SK-N-SH (cell line): ENCODE measurements at regions not wholly inside any gene's neighbourhood (a gene's known extent, or its start where the extent isn't known, plus 50 kb on each side); places are given as distances from the start of the nearest gene placed in this dataset.

Experiments
- CHD2 ChIP-seq: fragments of 150-350 bp; IDR thresholded peaks from 2 replicates; pipeline ENCODE4 v1.6.1; 2018; ENCODE audit warnings: low read length; ENCODE audit not compliant: partially characterized antibody
- CTCF ChIP-seq: fragments of 200-600 bp; sonication (generic); IDR thresholded peaks from 2 replicates; pipeline ENCODE4 v1.6.1; 2017; ENCODE audit warnings: antibody characterized with exemption, mild to moderate bottlenecking, moderate library complexity
- GATA2 ChIP-seq: sonication (generic); formaldehyde crosslinking; IDR thresholded peaks from 2 replicates; pipeline ENCODE4 v1.5.0; 2020; ENCODE audit warnings: mild to moderate bottlenecking, missing genetic modification reagents
- IRF3 ChIP-seq: fragments of 150-350 bp; IDR thresholded peaks from 2 replicates; pipeline ENCODE4 v1.6.1; 2016; ENCODE audit warnings: mild to moderate bottlenecking, low read depth, low read length
- JUND ChIP-seq: IDR thresholded peaks from 2 replicates; pipeline ENCODE4 v1.4.0; 2012
- MAX ChIP-seq: IDR thresholded peaks from 2 replicates; pipeline ENCODE4 v1.4.0; 2012; ENCODE audit warnings: low read depth
- NRF1 ChIP-seq: IDR thresholded peaks from 2 replicates; pipeline ENCODE4 v1.6.1; 2012; ENCODE audit warnings: low read depth, mild to moderate bottlenecking, low read length
- POLR2AphosphoS5 ChIP-seq: IDR thresholded peaks from 2 replicates; pipeline ENCODE4 v1.6.1; 2012; ENCODE audit warnings: low read depth, low read length
- RAD21 ChIP-seq: IDR thresholded peaks from 2 replicates; pipeline ENCODE4 v1.6.1; 2012; ENCODE audit warnings: mild to moderate bottlenecking, low read length
- RCOR1 ChIP-seq: fragments of 150-350 bp; IDR thresholded peaks from 2 replicates; pipeline ENCODE4 v1.6.1; 2017; ENCODE audit warnings: antibody characterized with exemption, low read length
- RXRA ChIP-seq: IDR thresholded peaks from 2 replicates; pipeline ENCODE4 v1.4.0; 2012; ENCODE audit warnings: low read depth, mild to moderate bottlenecking, borderline replicate concordance
- TAF1 ChIP-seq: IDR thresholded peaks from 2 replicates; pipeline ENCODE4 v1.6.1; 2012; ENCODE audit warnings: low read depth, mild to moderate bottlenecking, low read length, moderate library complexity, borderline replicate concordance
- USF1 ChIP-seq: IDR thresholded peaks from 2 replicates; pipeline ENCODE4 v1.4.0; 2012; ENCODE audit warnings: low read depth, borderline replicate concordance

GRCh38 chr6:134814076-134814695 lies 135.7 kb downstream of the ALDH8A1 start:
- no peak for TF ChIP-seq RXRA
- TF ChIP-seq CTCF, result no peak
- no peak for TF ChIP-seq GATA2 (CRISPR knock-in tag)
- no peak for TF ChIP-seq JUND
- TF ChIP-seq IRF3, result no peak
- no peak for TF ChIP-seq POLR2AphosphoS5
- no peak for TF ChIP-seq USF1
- no peak for TF ChIP-seq TAF1
- TF ChIP-seq CHD2, result no peak
- no peak for TF ChIP-seq MAX
- TF ChIP-seq RAD21, result no peak
- TF ChIP-seq NRF1, result no peak
- TF ChIP-seq RCOR1, result no peak
